ENCODE measurements at regions not wholly inside any gene's neighbourhood (a gene's known extent, or its start where the extent isn't known, plus 50 kb on each side); places are given as distances from the start of the nearest gene placed in this dataset.
"Not testable (repeated sequence)": the region's sequence is repeated elsewhere in the genome, so short reads cannot be mapped to it uniquely, and the experiment has no call there.

DNA sequence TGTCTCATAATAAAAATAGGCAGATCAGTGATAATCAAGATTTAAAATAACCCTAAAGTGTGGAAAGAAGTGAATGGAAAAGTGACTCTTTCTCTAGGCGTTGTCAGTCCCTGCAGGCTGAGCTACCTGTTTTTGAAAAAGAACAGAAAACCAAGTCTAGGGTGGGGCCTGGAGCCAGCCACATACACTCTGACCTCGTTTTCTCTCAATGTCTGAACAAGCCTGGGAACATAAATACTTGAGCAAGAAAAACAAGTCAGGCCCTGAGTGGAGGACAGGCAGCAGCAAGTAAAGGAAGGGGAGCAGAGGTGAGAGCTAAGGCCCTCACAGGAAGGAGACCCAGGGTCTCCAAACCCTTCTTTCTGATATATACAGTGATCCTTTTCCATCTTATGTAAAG, 91.7 kb upstream of the HPF1 start:
- DNase-seq: no peak
- no peak overlapping the region for H3K27ac Mint-ChIP-seq
- H3K4me3 Mint-ChIP-seq: no peak overlapping the region
- no peaks in the 10 kb centered on the region for H3K9me3 Mint-ChIP-seq
- H3K27me3 Mint-ChIP-seq: peaks cover 10% of the 10 kb centered on the region
- no peaks in the 10 kb centered on the region for H3K4me1 Mint-ChIP-seq
- no peak for ATAC-seq

DNA sequence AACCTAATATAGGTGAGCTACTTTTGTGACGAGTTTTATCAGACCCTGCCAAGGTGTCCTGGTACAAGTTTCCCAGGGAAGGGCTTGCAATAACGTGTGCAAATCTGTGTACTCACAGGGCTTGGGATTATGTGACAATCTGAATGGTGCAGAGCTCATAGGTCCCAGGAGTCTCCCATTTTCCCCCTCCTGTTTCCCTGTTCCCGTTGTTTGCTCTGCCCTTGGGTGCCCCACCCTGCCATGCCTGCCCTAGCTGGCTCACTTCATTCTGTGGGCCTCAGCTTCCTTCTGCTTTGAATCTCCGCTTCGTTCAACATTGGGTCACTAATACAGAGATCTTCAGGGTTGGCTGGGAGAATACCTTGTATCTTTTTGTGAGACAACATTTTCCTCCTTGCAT, 90.3 kb upstream of the HPF1 start:
- H3K4me3 Mint-ChIP-seq: no peak overlapping the region

DNA sequence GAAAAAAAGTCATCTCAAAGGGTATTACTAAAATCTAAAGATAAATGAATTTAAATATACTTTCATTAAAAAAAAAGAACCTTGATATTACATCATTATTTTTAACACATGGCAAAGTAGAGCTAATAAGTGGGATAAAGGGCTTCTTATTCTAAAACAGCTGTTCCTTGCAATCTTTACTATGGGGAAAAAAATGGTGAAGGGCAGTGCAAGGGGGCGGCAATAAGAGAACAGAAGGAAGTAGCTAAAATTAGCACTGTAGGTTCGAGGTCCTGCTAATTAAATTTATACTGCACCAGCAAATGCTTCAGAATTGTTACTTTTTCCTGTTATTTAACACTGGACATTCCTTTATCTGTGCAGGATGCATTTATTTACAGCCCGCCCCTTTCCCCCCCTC, 89.4 kb upstream of the HPF1 start:
- H3K4me1 Mint-ChIP-seq: no peaks in the 10 kb centered on the region
- no peaks in the 10 kb centered on the region for H3K9me3 Mint-ChIP-seq
- no peak overlapping the region for H3K27ac Mint-ChIP-seq
- no peak for DNase-seq
- peaks cover 8% of the 10 kb centered on the region for H3K27me3 Mint-ChIP-seq
- ATAC-seq: no peak
- H3K4me3 Mint-ChIP-seq: no peak overlapping the region

More for the DNA sequence above, 90.3 kb upstream of the HPF1 start:
- DNase-seq (no peak), ATAC-seq (no peak)
- no peaks in the 10 kb centered on the region for H3K9me3 Mint-ChIP-seq
- no peaks in the 10 kb centered on the region for H3K4me1 Mint-ChIP-seq
- H3K27ac Mint-ChIP-seq: no peak overlapping the region
- H3K27me3 Mint-ChIP-seq: peaks cover 8% of the 10 kb centered on the region

DNA sequence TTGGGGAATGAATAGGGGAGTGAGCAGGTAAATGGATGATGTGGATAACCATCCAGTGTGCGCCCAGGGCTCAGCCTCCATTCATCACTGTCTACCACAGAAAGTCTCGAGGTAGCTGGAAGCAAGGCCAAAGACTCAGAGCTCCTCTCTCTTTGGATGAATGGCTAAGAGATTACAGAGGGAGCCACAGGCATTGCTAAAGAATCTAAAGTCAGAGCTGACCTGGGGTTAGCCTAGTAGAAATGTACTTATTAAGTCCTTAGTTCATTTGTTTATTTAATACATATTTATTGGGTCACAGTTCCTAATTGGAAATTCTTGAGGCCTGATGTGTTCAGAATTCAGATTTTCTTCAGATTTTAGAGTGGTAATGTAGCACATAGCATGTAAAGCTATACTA, 88.7 kb upstream of the HPF1 start:
- Mint-ChIP-seq H3K27ac (no peak overlapping the region), H3K4me1 (no peaks in the 10 kb centered on the region), H3K4me3 (no peak overlapping the region), H3K9me3 (no peaks in the 10 kb centered on the region), H3K27me3 (peaks cover 8% of the 10 kb centered on the region)
- ATAC-seq (no peak), DNase-seq (no peak)

DNA sequence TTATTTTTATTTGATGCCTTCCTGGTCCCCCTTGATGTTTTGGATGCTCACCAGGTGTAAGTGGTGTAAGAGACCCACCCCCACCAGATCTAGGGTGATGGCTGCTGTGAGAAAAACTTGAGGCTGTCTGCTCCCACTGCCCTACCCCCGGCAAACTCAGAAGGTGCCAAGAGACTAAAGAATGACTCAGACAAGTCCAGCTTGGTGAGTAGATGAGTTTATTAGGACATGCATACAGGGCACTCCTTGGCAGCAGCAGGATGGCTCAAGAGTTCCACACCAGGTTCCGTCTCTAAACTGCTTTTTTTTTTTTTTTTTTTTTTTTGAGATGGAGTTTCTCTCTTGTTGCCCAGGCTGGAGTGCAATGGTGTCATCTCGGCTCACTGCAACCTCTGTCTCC, 84.0 kb upstream of the HPF1 start:
- ATAC-seq (no peak), DNase-seq (no peak)
- no peak overlapping the region for H3K27ac Mint-ChIP-seq
- H3K4me3 Mint-ChIP-seq: no peak overlapping the region
- no peaks in the 10 kb centered on the region for H3K4me1 Mint-ChIP-seq
- H3K27me3 Mint-ChIP-seq: peaks cover 8% of the 10 kb centered on the region
- H3K9me3 Mint-ChIP-seq: peaks cover 0 to 8% of the 10 kb centered on the region in 2 donors

DNA sequence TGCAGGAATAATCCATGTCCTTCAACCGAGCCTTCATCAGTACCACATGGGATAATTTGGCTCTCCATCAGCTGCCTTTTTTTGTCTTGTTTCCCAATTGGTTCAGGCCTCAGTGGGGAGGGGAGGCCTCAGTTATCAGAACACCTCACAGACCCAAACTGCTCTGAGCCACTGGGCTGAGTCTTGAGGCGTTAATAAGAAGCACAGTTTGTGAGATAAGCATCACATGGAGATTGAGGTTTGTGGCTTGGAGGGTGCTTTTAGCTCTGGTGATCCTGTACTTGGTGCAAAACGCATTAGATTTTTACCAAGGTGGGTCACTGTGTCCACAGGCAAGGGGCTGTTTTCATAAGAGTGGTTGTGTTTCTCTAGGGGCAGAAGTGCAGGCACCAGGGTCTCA, 82.8 kb upstream of the HPF1 start:
- peaks cover 8% of the 10 kb centered on the region for H3K27me3 Mint-ChIP-seq
- DNase-seq: no peak
- H3K9me3 Mint-ChIP-seq: peaks cover 0 to 8% of the 10 kb centered on the region in 2 donors
- no peak overlapping the region for H3K4me3 Mint-ChIP-seq
- no peak for ATAC-seq
- H3K27ac Mint-ChIP-seq: no peak overlapping the region
- H3K4me1 Mint-ChIP-seq: no peaks in the 10 kb centered on the region

DNA sequence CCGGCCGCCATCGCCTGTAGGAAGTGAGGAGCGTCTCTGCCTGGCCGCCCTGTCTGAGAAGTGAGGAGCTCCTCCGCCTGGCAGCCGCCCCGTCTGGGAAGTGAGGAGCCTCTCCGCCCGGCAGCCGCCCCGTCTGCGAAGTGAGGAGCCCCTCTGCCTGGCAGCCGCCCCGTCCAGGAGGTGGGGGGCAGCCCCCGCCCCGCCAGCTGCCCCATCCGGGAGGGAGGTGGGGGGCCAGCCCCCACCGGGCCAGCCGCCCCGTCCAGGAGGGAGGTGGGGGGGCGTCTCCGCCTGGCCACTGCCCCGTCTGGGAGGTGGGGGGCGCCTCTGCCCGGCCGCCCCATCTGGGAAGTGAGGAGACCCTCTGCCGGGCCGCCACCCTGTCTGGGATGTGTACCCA, 70.6 kb upstream of the HPF1 start:
- ATAC-seq: peak; percentile 74
- not testable (repeated sequence) for DNase-seq, H3K4me1 Mint-ChIP-seq, H3K9me3 Mint-ChIP-seq, H3K4me3 Mint-ChIP-seq, H3K27me3 Mint-ChIP-seq
- H3K27ac Mint-ChIP-seq: peak overlapping the region in 1 of 2 donors; percentile 19

DNA sequence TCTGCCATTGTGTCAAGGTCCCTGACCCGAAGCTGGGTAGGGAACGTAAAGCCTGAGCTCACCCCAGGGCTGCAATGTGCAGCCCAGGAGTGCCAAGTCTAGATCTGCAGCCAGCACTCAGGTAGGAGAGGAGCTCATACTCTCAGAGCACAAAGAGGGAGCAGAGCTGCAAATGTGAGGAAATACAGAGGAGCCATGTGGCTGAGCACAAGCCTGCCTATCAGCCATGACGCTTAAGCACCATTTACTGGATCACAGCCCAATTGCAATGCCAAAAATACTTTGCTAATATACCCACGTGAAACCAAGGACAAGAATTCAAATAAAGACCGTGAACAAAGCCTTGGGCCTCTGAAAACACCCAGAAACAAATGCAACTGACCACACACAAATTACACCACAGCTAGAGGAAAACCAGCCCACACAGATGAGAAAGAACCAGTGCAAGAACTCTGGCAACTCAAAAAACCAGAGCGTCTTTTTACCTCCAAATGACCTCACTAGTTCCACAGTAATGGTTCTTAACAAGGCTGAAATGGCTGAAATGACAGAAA, 69.0 kb upstream of the HPF1 start:
- Mint-ChIP-seq H3K9me3 (peaks cover 5 to 8% of the 10 kb centered on the region in 2 donors), H3K4me1 (no peaks in the 10 kb centered on the region), H3K27me3 (no peaks in the 10 kb centered on the region), H3K4me3 (no peak overlapping the region), H3K27ac (peak overlapping the region in 1 of 2 donors; percentile 3)
- no peak for DNase-seq
- no peak for ATAC-seq

DNA sequence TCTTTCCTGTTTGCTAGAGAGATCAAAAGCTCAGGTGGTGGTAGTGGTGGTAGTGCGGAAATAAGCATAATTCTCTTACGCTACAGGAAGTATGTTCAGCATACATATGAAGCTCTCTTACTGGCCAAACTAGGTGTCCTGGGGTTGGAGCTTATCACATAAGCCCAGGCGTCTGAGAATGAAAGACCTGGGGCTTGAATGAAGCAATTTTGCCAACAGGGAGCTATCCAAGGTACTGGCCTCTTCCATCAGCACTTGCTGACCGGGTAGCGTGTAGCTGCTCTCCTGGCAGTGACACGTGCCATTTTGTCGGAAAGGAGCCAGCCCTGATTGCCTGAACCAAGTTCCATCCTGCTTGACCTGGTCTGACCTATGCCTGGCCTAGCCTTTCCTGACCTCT, 65.9 kb upstream of the HPF1 start:
- peak; percentile 48 for ATAC-seq

DNA sequence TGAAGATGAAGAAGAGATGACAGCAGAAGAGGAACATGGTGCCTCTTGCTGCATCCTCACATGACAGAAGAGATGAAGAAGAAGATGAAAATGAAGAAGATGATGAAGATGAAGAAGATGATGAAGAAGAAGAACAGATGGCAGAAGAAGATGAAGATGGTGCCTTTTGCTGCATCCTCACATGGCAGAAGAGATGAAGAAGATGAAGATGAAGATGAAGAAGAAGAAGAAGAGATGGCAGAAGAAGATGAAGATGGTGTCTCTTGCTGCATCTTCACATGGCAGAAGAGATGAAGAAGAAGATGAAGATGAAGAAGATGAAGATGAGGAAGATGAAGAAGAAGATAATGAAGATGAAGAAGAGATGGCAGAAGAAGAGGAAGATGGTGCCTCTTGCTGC, 63.7 kb upstream of the HPF1 start:
- no peak for DNase-seq
- Mint-ChIP-seq H3K27ac (no peak overlapping the region), H3K4me3 (no peak overlapping the region), H3K4me1 (peaks cover 4% of the 10 kb centered on the region), H3K9me3 (no peaks in the 10 kb centered on the region), H3K27me3 (no peaks in the 10 kb centered on the region)
- no peak for ATAC-seq

More for the DNA sequence above, 65.9 kb upstream of the HPF1 start:
- H3K4me3 Mint-ChIP-seq: no peak overlapping the region
- H3K27me3 Mint-ChIP-seq: no peaks in the 10 kb centered on the region
- H3K27ac Mint-ChIP-seq: no peak overlapping the region
- peak in 1 of 2 donors; percentile 11 for DNase-seq
- peaks cover under 1% of the 10 kb centered on the region for H3K4me1 Mint-ChIP-seq
- H3K9me3 Mint-ChIP-seq: peaks cover 5 to 8% of the 10 kb centered on the region in 2 donors

DNA sequence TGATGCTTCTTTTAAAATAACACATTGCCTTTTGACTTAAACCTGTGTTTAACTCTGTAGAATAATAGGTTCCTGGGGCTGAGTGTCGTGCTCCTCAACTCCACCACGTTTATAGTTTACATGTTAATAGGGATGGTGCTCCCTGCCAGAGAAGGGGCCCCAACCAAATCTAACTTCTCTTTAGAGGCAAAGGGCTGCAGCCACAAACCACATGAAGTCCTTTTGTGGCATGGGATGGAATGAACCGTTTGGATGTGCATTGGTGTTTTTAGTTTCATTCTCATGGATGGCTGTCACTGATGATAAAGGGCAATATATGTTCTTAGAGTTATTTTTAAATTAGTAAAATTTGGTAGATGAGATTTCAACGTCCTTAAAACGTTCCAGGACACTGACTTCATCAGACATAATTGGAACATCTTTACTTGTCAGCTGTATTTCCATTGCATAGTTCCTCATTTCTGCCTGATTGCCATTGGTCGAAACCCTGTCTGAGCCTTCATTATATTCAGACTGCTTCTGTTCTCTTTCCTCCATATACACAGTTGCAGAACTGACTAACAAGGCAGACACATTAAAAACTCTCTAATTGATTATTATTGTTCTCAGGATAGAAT, 60.4 kb upstream of the HPF1 start:
- Mint-ChIP-seq H3K4me1 (peaks cover 4% of the 10 kb centered on the region), H3K4me3 (no peak overlapping the region), H3K27me3 (peaks cover 7% of the 10 kb centered on the region), H3K9me3 (no peaks in the 10 kb centered on the region), H3K27ac (no peak overlapping the region)
- DNase-seq (no peak), ATAC-seq (no peak)

DNA sequence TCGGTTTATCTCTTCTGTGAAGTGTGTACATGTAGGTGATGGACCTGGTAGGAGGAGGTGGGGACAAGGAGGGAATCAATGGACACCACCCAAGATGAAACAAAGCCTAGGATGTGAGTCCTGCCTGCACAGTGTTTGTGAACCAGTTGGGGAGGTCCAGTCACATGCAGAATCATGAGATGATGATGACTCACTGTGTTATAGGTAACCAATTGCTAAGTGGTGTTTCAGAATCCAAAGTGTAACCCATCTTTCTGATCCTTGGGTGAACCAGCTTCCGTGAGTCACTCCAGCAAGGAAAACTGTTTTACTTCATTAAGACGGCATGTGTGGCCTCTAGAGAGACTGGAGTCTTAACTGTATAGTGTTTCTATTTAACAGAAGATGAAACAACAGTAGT, 57.9 kb upstream of the HPF1 start:
- no peak for DNase-seq
- no peak overlapping the region for H3K4me3 Mint-ChIP-seq

DNA sequence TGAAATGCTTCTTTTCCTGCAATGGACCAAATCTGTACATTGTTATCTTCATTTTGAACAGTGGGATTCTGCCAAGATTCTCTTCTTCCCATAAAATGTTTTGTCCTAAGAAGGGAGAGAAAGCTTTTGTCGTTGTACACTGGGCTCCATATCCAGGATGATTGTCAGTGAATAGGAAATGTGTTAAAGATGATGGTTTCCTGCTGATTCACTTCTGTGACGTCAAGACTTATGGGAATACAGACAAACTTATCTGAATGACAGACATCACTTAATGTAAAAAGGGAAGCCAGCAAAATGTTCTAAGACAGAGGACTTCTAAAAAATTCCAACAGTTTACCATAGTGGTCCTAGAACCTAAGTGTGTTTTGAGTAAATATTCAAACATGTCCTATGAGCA, 53.7 kb upstream of the HPF1 start:
- H3K4me1 Mint-ChIP-seq: no peaks in the 10 kb centered on the region
- H3K9me3 Mint-ChIP-seq: no peaks in the 10 kb centered on the region
- H3K27ac Mint-ChIP-seq: no peak overlapping the region
- ATAC-seq (no peak), DNase-seq (no peak)
- H3K27me3 Mint-ChIP-seq: peaks cover 7% of the 10 kb centered on the region
- no peak overlapping the region for H3K4me3 Mint-ChIP-seq

More for the DNA sequence above, 57.9 kb upstream of the HPF1 start:
- peaks cover 4% of the 10 kb centered on the region for H3K4me1 Mint-ChIP-seq
- ATAC-seq: no peak
- no peaks in the 10 kb centered on the region for H3K9me3 Mint-ChIP-seq
- no peak overlapping the region for H3K27ac Mint-ChIP-seq
- peaks cover 7% of the 10 kb centered on the region for H3K27me3 Mint-ChIP-seq

DNA sequence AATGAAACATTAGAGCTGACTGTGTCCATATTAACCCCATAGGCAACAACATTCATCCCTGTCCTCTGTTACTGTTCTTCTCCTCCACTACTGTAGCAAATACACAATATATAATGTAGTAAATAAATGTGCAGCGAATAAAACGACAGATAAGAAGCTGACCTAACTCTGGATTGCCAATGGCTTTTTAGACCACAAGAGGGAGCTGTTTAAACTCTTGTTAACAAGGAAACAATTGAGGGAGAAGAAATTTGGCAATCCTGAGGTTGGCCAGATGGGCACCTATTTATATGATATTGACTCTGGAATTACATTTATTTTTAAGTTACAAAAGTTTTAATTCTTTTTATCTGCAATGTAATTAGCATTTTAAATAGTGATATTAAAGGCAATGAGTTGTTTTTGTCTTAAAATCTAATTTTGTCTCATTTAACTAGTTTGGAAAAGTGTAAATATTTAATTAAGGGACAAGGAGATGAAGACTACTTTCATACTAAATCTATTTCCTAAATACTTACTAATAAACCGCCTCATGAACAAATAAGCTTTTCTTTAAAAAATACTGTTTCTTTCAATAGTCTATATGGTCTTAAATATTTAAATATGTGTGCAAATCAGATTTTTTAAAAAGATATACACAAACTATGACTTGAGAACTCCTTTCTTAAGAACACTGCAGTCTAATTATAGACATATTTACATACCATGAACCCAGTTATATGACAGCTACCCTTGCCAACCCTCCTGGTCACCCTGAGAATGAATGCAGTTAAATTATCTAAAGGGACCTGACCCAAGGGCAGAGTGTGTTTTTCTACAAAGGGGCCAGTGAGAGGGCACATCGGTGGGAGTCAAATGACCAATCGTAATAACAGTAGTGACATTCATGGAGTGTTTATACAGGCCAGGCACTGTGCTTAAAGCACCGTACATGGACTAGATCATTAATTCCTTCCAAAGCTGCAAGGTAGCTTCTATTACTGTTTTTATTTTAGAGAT, 52.9 kb upstream of the HPF1 start:
- DNase-seq: peak in 1 of 2 donors; percentile 17
- H3K9me3 Mint-ChIP-seq: no peaks in the 10 kb centered on the region
- no peaks in the 10 kb centered on the region for H3K4me1 Mint-ChIP-seq
- peak; percentile 53 for ATAC-seq
- peaks cover 6% of the 10 kb centered on the region for H3K27me3 Mint-ChIP-seq
- H3K4me3 Mint-ChIP-seq: no peak overlapping the region
- H3K27ac Mint-ChIP-seq: no peak overlapping the region

DNA sequence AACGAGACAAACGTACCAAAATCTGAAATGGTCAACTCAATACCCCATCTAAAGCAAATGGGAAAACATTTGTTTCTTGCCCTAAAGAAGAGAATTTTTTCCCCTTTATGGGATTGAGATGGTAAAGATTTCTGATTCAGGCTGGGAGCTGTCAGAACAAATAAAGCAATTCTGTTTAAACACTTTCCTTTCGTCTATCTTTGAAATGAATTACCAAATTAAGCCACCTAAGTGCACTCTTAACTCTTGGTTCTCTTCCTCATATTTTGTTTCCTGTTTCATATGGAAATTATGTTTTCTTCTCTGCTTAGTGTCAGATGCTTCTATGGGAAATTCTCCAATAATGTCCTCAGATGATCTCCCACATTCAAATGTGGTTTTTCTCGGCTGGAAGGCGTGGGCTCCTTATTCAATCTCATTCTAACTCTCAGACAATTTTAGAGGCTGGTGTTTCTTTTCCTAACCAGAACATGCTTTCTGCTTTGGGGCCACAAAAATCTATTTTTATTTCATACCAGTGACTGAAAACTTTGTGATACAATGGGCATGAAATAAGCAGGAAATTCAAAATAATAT, 50.3 kb upstream of the HPF1 start:
- Mint-ChIP-seq H3K9me3 (no peaks in the 10 kb centered on the region), H3K27ac (no peak overlapping the region), H3K27me3 (no peaks in the 10 kb centered on the region), H3K4me1 (no peaks in the 10 kb centered on the region), H3K4me3 (no peak overlapping the region)
- no peak for ATAC-seq
- no peak for DNase-seq
